Astrocyte of the spinal cord (primary cell): ENCODE measurements at regions not wholly inside any gene's neighbourhood (a gene's known extent, or its start where the extent isn't known, plus 50 kb on each side); places are given as distances from the start of the nearest gene placed in this dataset.

Experiments
- DNase-seq: peaks from one replicate; pipeline ENCODE4 v3.0.0; 2011; ENCODE audit warnings: low read depth, low spot score
- H3K4me3 ChIP-seq: 2 replicates; pipeline ENCODE4 v1.5.1; 2011; ENCODE audit warnings: low read depth, mild to moderate bottlenecking, low read length, moderate library complexity
- in situ Hi-C: cut with HindIII; loops from 2 replicates; pipeline ENCODE4 v1.10.0; 2017; ENCODE audit warnings: low sequenced_read_pairs
- TF ChIP-seq, protein P1 (sequence below): IDR thresholded peaks from 2 replicates; pipeline ENCODE4 v1.5.1; 2012; ENCODE audit warnings: low read depth, mild to moderate bottlenecking, low read length, inconsistent platforms

DNA sequence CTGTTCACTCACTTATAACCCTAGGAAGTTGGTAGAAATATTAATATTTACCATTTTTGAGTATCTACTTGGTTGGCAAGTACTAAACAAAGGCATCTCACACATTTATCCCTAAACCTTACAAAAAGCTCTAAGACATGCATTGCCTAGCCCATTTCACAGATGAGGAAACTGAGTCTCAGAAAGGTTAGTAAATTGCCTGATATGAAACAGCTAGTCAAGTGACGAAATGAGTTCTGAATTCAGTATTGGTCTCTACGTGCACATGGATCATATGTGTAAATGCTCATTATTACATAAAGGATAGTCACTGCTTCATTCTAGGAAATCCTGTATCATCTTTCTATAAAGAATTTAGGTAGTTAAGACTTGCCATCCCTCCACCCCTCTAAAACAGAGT is 105.1 kb downstream of the BARHL2 start:
- TF ChIP-seq, protein P1, sequence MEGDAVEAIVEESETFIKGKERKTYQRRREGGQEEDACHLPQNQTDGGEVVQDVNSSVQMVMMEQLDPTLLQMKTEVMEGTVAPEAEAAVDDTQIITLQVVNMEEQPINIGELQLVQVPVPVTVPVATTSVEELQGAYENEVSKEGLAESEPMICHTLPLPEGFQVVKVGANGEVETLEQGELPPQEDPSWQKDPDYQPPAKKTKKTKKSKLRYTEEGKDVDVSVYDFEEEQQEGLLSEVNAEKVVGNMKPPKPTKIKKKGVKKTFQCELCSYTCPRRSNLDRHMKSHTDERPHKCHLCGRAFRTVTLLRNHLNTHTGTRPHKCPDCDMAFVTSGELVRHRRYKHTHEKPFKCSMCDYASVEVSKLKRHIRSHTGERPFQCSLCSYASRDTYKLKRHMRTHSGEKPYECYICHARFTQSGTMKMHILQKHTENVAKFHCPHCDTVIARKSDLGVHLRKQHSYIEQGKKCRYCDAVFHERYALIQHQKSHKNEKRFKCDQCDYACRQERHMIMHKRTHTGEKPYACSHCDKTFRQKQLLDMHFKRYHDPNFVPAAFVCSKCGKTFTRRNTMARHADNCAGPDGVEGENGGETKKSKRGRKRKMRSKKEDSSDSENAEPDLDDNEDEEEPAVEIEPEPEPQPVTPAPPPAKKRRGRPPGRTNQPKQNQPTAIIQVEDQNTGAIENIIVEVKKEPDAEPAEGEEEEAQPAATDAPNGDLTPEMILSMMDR, result no peak
- in situ Hi-C loops, result no loop called here
- no peak overlapping the region for H3K4me3 ChIP-seq
- no peak for DNase-seq

DNA sequence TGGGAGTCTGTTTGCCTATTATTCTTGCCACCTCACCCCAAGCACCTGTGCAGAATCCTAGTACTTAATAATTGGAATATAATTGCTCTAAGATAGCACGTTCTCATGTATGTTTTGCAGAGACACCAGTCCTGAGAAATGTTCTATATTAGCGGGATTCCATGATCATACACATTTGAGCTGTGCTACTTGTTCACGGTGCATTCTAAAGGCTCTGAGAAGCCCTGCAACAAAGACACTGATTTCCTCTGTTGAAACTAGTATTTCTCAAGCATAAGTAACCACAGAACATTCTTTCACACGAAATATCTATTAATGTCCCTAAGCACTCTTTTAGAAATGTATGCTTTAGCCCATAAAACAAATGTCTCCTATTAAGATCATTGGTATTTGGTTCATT is 109.4 kb downstream of the BARHL2 start:
- TF ChIP-seq, protein P1, result no peak
- no peak for DNase-seq
- H3K4me3 ChIP-seq, result no peak overlapping the region
- in situ Hi-C loops, result no loop called here

DNA sequence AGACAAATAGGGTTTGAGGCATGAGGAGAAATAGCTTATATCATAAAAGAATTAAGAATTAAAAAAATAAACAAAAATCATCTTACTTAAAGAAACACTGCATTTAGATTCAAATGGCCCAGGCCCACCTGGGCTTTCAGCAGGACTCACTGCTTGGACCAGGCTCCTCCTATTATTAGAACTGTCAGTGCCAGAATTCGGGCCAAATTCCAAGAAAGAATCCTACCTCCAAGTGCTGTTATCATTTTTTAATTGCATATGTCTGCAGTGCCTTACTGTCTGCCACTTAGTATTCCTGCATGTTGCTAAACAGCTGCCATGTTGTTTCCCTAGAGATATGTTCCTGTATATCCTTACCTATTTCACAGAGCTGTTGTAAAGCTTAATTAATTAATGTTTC is 112.0 kb downstream of the BARHL2 start:
- in situ Hi-C loops, result no loop called here
- no peak for DNase-seq

DNA sequence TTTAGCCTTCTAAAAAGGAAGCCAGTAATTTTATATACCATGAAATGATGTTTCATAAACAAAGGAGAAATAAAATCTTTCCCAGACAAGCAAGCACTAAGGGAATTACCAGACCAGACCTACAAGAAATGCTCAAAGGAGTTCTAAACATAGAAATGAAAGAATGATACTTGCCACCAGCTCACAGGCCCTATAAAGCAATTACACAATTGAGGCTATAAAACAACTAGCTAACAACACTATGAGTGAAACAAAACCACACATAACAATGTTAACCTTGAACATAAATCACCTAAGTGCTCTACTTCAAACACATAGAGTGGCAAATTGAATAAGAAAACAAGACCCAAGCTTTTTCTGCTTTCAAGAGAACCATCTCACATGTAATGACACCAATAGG is 123.8 kb downstream of the BARHL2 start:
- H3K4me3 ChIP-seq, result no peak overlapping the region
- in situ Hi-C loops, result no loop called here
- TF ChIP-seq, protein P1, result no peak
- no peak for DNase-seq

More for the DNA sequence above, 112.0 kb downstream of the BARHL2 start:
- TF ChIP-seq, protein P1, result no peak
- no peak overlapping the region for H3K4me3 ChIP-seq

DNA sequence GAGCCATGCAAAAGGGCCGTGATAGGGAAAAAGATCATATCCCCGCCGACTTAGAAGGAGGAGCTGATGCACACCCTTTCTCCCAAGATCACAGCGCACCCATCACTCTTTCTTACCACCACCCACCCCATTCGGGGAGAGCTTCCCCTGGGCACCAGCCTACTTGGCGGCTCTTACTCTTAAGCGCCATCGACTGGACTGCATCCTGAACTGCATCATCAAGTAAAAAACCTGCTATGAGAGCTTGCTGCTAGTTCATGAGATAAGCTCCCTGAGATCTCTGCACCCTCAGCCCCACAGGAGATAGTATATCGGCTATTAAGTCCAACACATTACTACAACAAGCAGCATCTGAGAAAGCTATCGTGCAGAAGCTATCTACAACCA is 125.1 kb downstream of the BARHL2 start:
- in situ Hi-C loops, result no loop called here
- no peak for DNase-seq
- TF ChIP-seq, protein P1, result no peak
- no peak overlapping the region for H3K4me3 ChIP-seq

DNA sequence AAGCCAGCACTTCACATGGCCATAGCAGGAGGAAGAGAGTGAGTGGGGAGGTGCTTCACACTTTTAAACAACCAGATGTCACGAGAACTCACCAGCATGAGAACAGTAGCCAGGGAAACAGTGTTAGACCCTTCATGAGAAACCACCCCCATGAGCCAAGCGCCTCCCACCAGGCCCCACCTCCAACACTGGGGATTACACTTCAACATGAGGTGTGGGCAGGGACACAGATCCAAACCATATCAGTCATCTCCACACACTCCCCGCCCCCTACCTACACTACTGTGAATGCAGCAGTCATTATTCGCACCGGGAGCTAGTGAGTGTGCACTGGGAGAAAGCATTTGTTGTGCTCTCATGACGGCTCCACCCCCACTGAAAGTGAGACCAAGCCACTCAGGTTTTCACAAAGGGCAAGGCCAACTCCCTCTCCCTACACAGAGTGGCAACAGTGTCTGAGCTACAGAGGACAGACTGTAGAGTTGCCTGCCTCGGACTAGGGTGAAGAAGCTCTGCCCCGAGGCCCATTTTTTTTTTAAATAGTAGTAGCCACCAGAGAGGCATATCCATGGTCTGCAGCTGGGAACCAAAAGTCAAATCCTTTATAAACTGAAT is 125.6 kb downstream of the BARHL2 start:
- TF ChIP-seq, protein P1, result no peak
- no peak for DNase-seq
- H3K4me3 ChIP-seq, result no peak overlapping the region
- in situ Hi-C loops, result no loop called here
